ENCODE measurements at regions not wholly inside any gene's neighbourhood (a gene's known extent, or its start where the extent isn't known, plus 50 kb on each side); places are given as distances from the start of the nearest gene placed in this dataset.

GRCh38 chr7:91491868-91492267 is 227.6 kb downstream of the FZD1 start:
- TF ChIP-seq CBX3 (IDR thresholded peaks at IDR 0.05; ENCODE audit: low read depth) (no peak), CTCF (IDR thresholded peaks at IDR 0.05 in 2 of 3, conservative IDR thresholded peaks at IDR 0.05 in 1 of 3; ENCODE audit: borderline replicate concordance in 1 of 3, insufficient read depth in 1 of 3, low read depth in 2 of 3, low read length in 2 of 3) (no peak), EZH2phosphoT487 (IDR thresholded peaks at IDR 0.05; ENCODE audit: borderline replicate concordance) (no peak), CEBPB (IDR thresholded peaks at IDR 0.05; ENCODE audit: low read depth) (no peak), ELF1 (IDR thresholded peaks at IDR 0.05; ENCODE audit: borderline replicate concordance, low read depth) (no peak), EZH2 (IDR thresholded peaks at IDR 0.05) (no peak), FOSL1 (IDR thresholded peaks at IDR 0.05; ENCODE audit: low read depth) (no peak), SP1 (IDR thresholded peaks at IDR 0.05; ENCODE audit: low read depth) (no peak), RAD21 (IDR thresholded peaks at IDR 0.05; ENCODE audit: low read depth) (no peak), SRF (IDR thresholded peaks at IDR 0.05; ENCODE audit: low read depth) (no peak), ZNF274 (IDR thresholded peaks at IDR 0.05; ENCODE audit: low read depth, low read length) (no peak), TCF7L2 (IDR thresholded peaks at IDR 0.05; ENCODE audit: borderline replicate concordance, extremely low read depth, insufficient read depth, insufficient read length) (no peak), MAX (IDR thresholded peaks at IDR 0.05) (no peak), SIN3A (IDR thresholded peaks at IDR 0.05; ENCODE audit: low read depth) (no peak), EGR1 (IDR thresholded peaks at IDR 0.05; ENCODE audit: low read depth) (no peak)
- no peaks in the 10 kb centered on the region for H3K27me3 ChIP-seq (ENCODE audit: insufficient read depth, low read length)
- no peak overlapping the region for H3K9ac ChIP-seq (ENCODE audit: low read length)
- ATAC-seq (no peak), DNase-seq (ENCODE audit: low read depth, low spot score) (no peak)
- H3K4me1 ChIP-seq (ENCODE audit: control insufficient read depth in 1 of 2, insufficient read depth in 2 of 2, low read length in 2 of 2), result no peaks in the 10 kb centered on the region
- CTCF ChIA-PET, result no interaction called here
- RAD21 ChIA-PET (ENCODE audit: low non-redundant PET in 1 of 2, low total read pairs in 2 of 2, uncharacterized antibody in 2 of 2, unreplicated experiment in 2 of 2), result no interaction called here
- BruUV-seq (replicated peaks), result no TSS peak
- H4K20me1 ChIP-seq (ENCODE audit: insufficient read depth), result no peaks in the 10 kb centered on the region
- POLR2A ChIA-PET, result no interaction called here
- H3K79me2 ChIP-seq (ENCODE audit: insufficient read depth, low read length), result no peaks in the 10 kb centered on the region
- intact Hi-C loops (cut with micrococcal nuclease), result no loop called here
- H3K4me2 ChIP-seq (ENCODE audit: low read length), result no peak overlapping the region
- no peak overlapping the region for H3K4me3 ChIP-seq (replicated peaks in 1 of 2; ENCODE audit: low read depth in 1 of 2, low read length in 2 of 2)
- H3K9me3 ChIP-seq (ENCODE audit: control insufficient read depth in 1 of 2, insufficient read depth in 1 of 2, low read depth in 1 of 2, low read length in 2 of 2), result no peaks in the 10 kb centered on the region
- no peaks in the 10 kb centered on the region for H3K9me2 ChIP-seq (ENCODE audit: insufficient read depth)
- no peak overlapping the region for H3K27ac ChIP-seq (ENCODE audit: low read depth, low read length)
- no peak overlapping the region for H2AFZ ChIP-seq (ENCODE audit: low read depth, low read length, poor library complexity, severe bottlenecking)
- H3K36me3 ChIP-seq (ENCODE audit: control insufficient read depth in 1 of 2, insufficient read depth in 2 of 2, low read length in 2 of 2), result no peaks in the 10 kb centered on the region
